ENCODE measurements at regions not wholly inside any gene's neighbourhood (a gene's known extent, or its start where the extent isn't known, plus 50 kb on each side); places are given as distances from the start of the nearest gene placed in this dataset.

- TF ChIP-seq CTCF (IDR thresholded peaks at IDR 0.05) (no peak), POLR2A (IDR thresholded peaks at IDR 0.05) (no peak)
Observed at GRCh38 chr2:147530033-147530432, 314.8 kb upstream of the ACVR2A start.
